HepG2 (cell line): ENCODE measurements at regions not wholly inside any gene's neighbourhood (a gene's known extent, or its start where the extent isn't known, plus 50 kb on each side); places are given as distances from the start of the nearest gene placed in this dataset.

Experiments
- ATAC-seq: fragments of 200-7000 bp; cut with Tn5 transposase; 3 replicates; pipeline ENCODE4 v1.9.1; 2020; ENCODE audit warnings: mild to moderate bottlenecking, moderate library complexity
- BruUV-seq: library from RNA; stranded (reverse); fragments of 400-500 nt; replicated peaks from 2 replicates; lab custom pipeline; 2021; lab: Mats Ljungman, UMichigan
- CTCF ChIA-PET: fragments of 300-600 bp; formaldehyde crosslinking; extraction: SDS; loops from one replicate; lab custom pipeline; 2021; ENCODE audit warnings: low total read pairs, inconsistent platforms, low intra/inter-chr PET ratio; lab: Yijun Ruan, JAX
- POLR2A ChIA-PET: fragments of 350-600 bp; sonication (Branson Sonifier 250); formaldehyde crosslinking; loops from one replicate; lab custom pipeline; 2020; ENCODE audit warnings: antibody characterized with exemption, inconsistent platforms; lab: Yijun Ruan, JAX
- DNase-seq: peaks from one replicate; pipeline ENCODE4 v3.0.0-alpha.2; 2015; ENCODE audit warnings: low spot score
- FAIRE-seq: peaks from 3 replicates; lab custom pipeline; 2011; peaks lifted over from hg19 to GRCh38; lab: Jason Lieb, UNC
- H2AFZ ChIP-seq: one replicate; pipeline ENCODE4 v1.6.1; 2011; ENCODE audit warnings: low read length, inconsistent platforms
- H3K27ac ChIP-seq: fragments of 300-600 bp; 3 replicates; pipeline ENCODE4 v1.8.0; 2011; ENCODE audit warnings: mixed run types, mild to moderate bottlenecking, mixed read lengths, low read length, inconsistent platforms; ENCODE audit not compliant: insufficient read depth; ENCODE audit errors: extremely low read length
- H3K27me3 ChIP-seq, 2 experiments: fragments of 200-600 bp in 1 of 2; 2 replicates in 1 of 2; 3 replicates in 1 of 2; pipeline versions ENCODE4 v1.6.0 to v1.8.0; 2011; ENCODE audit warnings: low read length in 2 of 2, mild to moderate bottlenecking in 2 of 2, moderate library complexity in 2 of 2, inconsistent platforms in 1 of 2; ENCODE audit not compliant: insufficient read depth in 2 of 2, control insufficient read depth in 1 of 2
- H3K36me3 ChIP-seq, 2 experiments: fragments of 200-600 bp in 1 of 2; replicated peaks in 1 of 2; 2 replicates in 1 of 2; 3 replicates in 1 of 2; pipeline versions ENCODE4 v1.5.1 to v1.8.0; 2011; ENCODE audit warnings: low read length in 2 of 2, inconsistent platforms in 1 of 2; ENCODE audit not compliant: insufficient read depth in 2 of 2, control insufficient read depth in 1 of 2
- H3K4me1 ChIP-seq: 2 replicates; pipeline ENCODE4 v1.5.1; 2012; ENCODE audit warnings: low read length, inconsistent platforms; ENCODE audit not compliant: insufficient read depth
- H3K4me2 ChIP-seq: 2 replicates; pipeline ENCODE4 v1.6.0; 2011; ENCODE audit warnings: low read depth, low read length, inconsistent platforms
- H3K4me3 ChIP-seq, 3 experiments: fragments of 200-600 bp in 1 of 3; sonication (generic), shearing (Covaris generic) in 1 of 3; replicated peaks in 1 of 3; 2 replicates each; pipeline ENCODE4 v1.5.1; 2011 to 2016; ENCODE audit warnings: low read length in 3 of 3, inconsistent platforms in 2 of 3, low read depth in 2 of 3, mild to moderate bottlenecking in 2 of 3, control low read depth in 1 of 3, mixed read lengths in 1 of 3; ENCODE audit not compliant: insufficient read depth in 1 of 3
- H3K79me2 ChIP-seq: one replicate; pipeline ENCODE4 v1.6.1; 2011; ENCODE audit warnings: low read length, inconsistent platforms; ENCODE audit not compliant: insufficient read depth
- H3K9ac ChIP-seq: 2 replicates; pipeline ENCODE4 v1.6.0; 2011; ENCODE audit warnings: mild to moderate bottlenecking, low read depth, low read length, inconsistent platforms; ENCODE audit not compliant: insufficient read depth
- H3K9me3 ChIP-seq: 2 replicates; pipeline ENCODE4 v1.5.1; 2012; ENCODE audit warnings: mild to moderate bottlenecking, low read length
- H4K20me1 ChIP-seq: 2 replicates; pipeline ENCODE4 v1.6.0; 2011; ENCODE audit warnings: inconsistent platforms, mild to moderate bottlenecking, low read length, moderate library complexity; ENCODE audit not compliant: insufficient read depth
- CERS6 ChIP-seq: sonication (generic); formaldehyde crosslinking; IDR thresholded peaks from 2 replicates; pipeline ENCODE4 v1.5.0; 2020; ENCODE audit warnings: missing genetic modification reagents
- IKZF5 ChIP-seq: IDR thresholded peaks from 2 replicates; pipeline ENCODE4 v1.6.1; 2018; ENCODE audit warnings: missing genetic modification reagents, mild to moderate bottlenecking, missing compliant biosample characterization
- MAFF ChIP-seq: IDR thresholded peaks from 2 replicates; pipeline ENCODE4 v1.6.1; 2011; ENCODE audit warnings: low read depth, low read length, improper control_type of control experiment
- PATZ1 ChIP-seq: sonication (generic); formaldehyde crosslinking; IDR thresholded peaks from 2 replicates; pipeline ENCODE4 v1.4.0; 2020; ENCODE audit warnings: missing genetic modification reagents
- PHB2 ChIP-seq: fragments of 450-650 bp; IDR thresholded peaks from 2 replicates; pipeline ENCODE4 v1.6.1; 2018; ENCODE audit not compliant: partially characterized antibody
- SIN3A ChIP-seq: IDR thresholded peaks from 2 replicates; pipeline ENCODE4 v1.6.1; 2011; ENCODE audit warnings: low read depth, mild to moderate bottlenecking, control low read depth, low read length, borderline replicate concordance
- ZEB1 ChIP-seq: IDR thresholded peaks from 2 replicates; pipeline ENCODE4 v1.6.1; 2012; ENCODE audit warnings: mild to moderate bottlenecking, low read depth, inconsistent platforms; ENCODE audit not compliant: insufficient replicate concordance
- ZFP82 ChIP-seq: sonication (generic); formaldehyde crosslinking; IDR thresholded peaks from 2 replicates; pipeline ENCODE4 v1.5.1; 2020; ENCODE audit warnings: mild to moderate bottlenecking, missing genetic modification reagents, borderline replicate concordance
- ZNF10 ChIP-seq: sonication (generic); formaldehyde crosslinking; IDR thresholded peaks from 2 replicates; pipeline ENCODE4 v1.4.0; 2020; ENCODE audit warnings: mild to moderate bottlenecking, low read depth, missing genetic modification reagents, borderline replicate concordance
- ZNF354B ChIP-seq: sonication (generic); formaldehyde crosslinking; IDR thresholded peaks from 2 replicates; pipeline ENCODE4 v1.8.0; 2022; ENCODE audit warnings: mild to moderate bottlenecking, missing genetic modification reagents
- ZNF383 ChIP-seq: sonication (generic); formaldehyde crosslinking; IDR thresholded peaks from 2 replicates; pipeline ENCODE4 v1.4.0; 2020; ENCODE audit warnings: missing genetic modification reagents, mild to moderate bottlenecking, borderline replicate concordance
- ZNF577 ChIP-seq: sonication (generic); formaldehyde crosslinking; IDR thresholded peaks from 2 replicates; pipeline ENCODE4 v1.4.0; 2020; ENCODE audit warnings: mild to moderate bottlenecking, low read depth, missing genetic modification reagents, borderline replicate concordance
- ZNF766 ChIP-seq: sonication (generic); formaldehyde crosslinking; IDR thresholded peaks from 2 replicates; pipeline ENCODE4 v1.5.0; 2020; ENCODE audit warnings: missing genetic modification reagents, borderline replicate concordance
- ZNF781 ChIP-seq: sonication (generic); formaldehyde crosslinking; IDR thresholded peaks from 2 replicates; pipeline ENCODE4 v1.5.1; 2020; ENCODE audit warnings: borderline replicate concordance, mild to moderate bottlenecking, missing genetic modification reagents; ENCODE audit errors: not compliant biosample characterization
- WGBS: methylation state at CpG from one replicate; pipeline ENCODE4 v1.1.6; 2017; ENCODE audit warnings: low lambda C conversion rate; 5-methylcytosine and 5-hydroxymethylcytosine counted together
- in situ Hi-C: cut with HindIII; loops from 2 replicates; pipeline ENCODE4 v1.10.0; 2017; ENCODE audit warnings: low pct_unique_long_range_greater_than_20kb; ENCODE audit not compliant: extremely low pct_ligation_motif_present
- intact Hi-C: fragments of 100-400 bp; cut with micrococcal nuclease; formaldehyde crosslinking; loops from one replicate; pipeline ENCODE4 v1.10.0; 2022; ENCODE audit not compliant: unreplicated experiment

- TF ChIP-seq PHB2 (no peak), ZNF781 (no peak), ZNF766 (CRISPR knock-in tag) (no peak), ZNF577 (no peak)
Observed at GRCh38 chr9:135198586-135199285, 111.3 kb downstream of the OLFM1 start (continued).

- Histone ChIP-seq H3K4me1 (no peaks in the 10 kb centered on the region), H3K27ac (no peak overlapping the region), H3K4me2 (no peak overlapping the region), H3K9me3 (no peaks in the 10 kb centered on the region), H3K4me3 (no peak overlapping the region), H3K27me3 (peaks cover 3 to 35% of the 10 kb centered on the region in 2 experiments; a peak in 4 of 5 replicates), H3K79me2 (no peaks in the 10 kb centered on the region), H2AFZ (no peak overlapping the region), H3K36me3 (no peaks in the 10 kb centered on the region), H3K9ac (no peak overlapping the region), H4K20me1 (no peaks in the 10 kb centered on the region)
- intact Hi-C loops: no loop called here
- ChIA-PET CTCF (no interaction called here), POLR2A (no interaction called here)
- in situ Hi-C loops: no loop called here
- FAIRE-seq: no peak
- no peak for DNase-seq
- no peak for ATAC-seq
- WGBS: 0% methylated on average over 3 of the region's 5 CpGs
- no peak for TF ChIP-seq SIN3A
- TF ChIP-seq ZNF354B (CRISPR knock-in tag): no peak
- no peak for TF ChIP-seq ZEB1
- TF ChIP-seq ZFP82: no peak
- no peak for TF ChIP-seq CERS6 (CRISPR knock-in tag)
- TF ChIP-seq PATZ1: no peak
- no peak for TF ChIP-seq ZNF383 (CRISPR knock-in tag)
- TF ChIP-seq ZNF10 (CRISPR knock-in tag): no peak
- TF ChIP-seq IKZF5: no peak
- TF ChIP-seq MAFF: no peak
- no TSS peak for BruUV-seq
Observed at GRCh38 chr9:135199489-135199888, 112.0 kb downstream of the OLFM1 start.
